H1 (cell line): ENCODE measurements at regions not wholly inside any gene's neighbourhood (a gene's known extent, or its start where the extent isn't known, plus 50 kb on each side); places are given as distances from the start of the nearest gene placed in this dataset.

ENCODE experiments used
- CTCF ChIA-PET: fragments of 300-600 bp; sonication (Branson Sonifier 250); formaldehyde crosslinking; loops from one replicate; lab custom pipeline; 2021; ENCODE audit not compliant: partially characterized antibody; lab: Charles Lee
- POLR2A ChIA-PET: fragments of 300-600 bp; sonication (Branson Sonifier 250); formaldehyde crosslinking; loops from one replicate; lab custom pipeline; 2021; ENCODE audit warnings: inconsistent platforms; ENCODE audit not compliant: partially characterized antibody; lab: Charles Lee
- DNase-seq, 2 experiments: peaks; one replicate each; pipeline versions ENCODE4 v3.0.0 to v3.0.0-alpha.2; 2010 to 2022; ENCODE audit warnings: low spot score in 2 of 2, low read depth in 1 of 2, mixed read lengths in 1 of 2
- FAIRE-seq: peaks from 2 replicates; lab custom pipeline; 2011; peaks lifted over from hg19 to GRCh38; lab: Jason Lieb, UNC
- H2AFZ ChIP-seq: 2 replicates; pipeline ENCODE4 v1.8.1; 2012; ENCODE audit warnings: low read length, inconsistent platforms
- H2AK5ac ChIP-seq: 2 replicates; pipeline ENCODE4 v1.6.1; 2013; ENCODE audit warnings: low read depth, low read length
- H2BK120ac ChIP-seq: replicated peaks from 2 replicates; pipeline ENCODE3; 2013; ENCODE audit warnings: low read depth, low read length, inconsistent platforms
- H2BK12ac ChIP-seq: 2 replicates; pipeline ENCODE4 v1.6.1; 2013; ENCODE audit warnings: low read depth, low read length
- H2BK15ac ChIP-seq: 2 replicates; pipeline ENCODE4 v1.6.1; 2013; ENCODE audit warnings: low read length
- H2BK20ac ChIP-seq: 2 replicates; pipeline ENCODE4 v1.6.1; 2013; ENCODE audit warnings: low read length
- H2BK5ac ChIP-seq: 2 replicates; pipeline ENCODE4 v1.6.1; 2013; ENCODE audit warnings: low read depth, low read length
- H3K14ac ChIP-seq: 2 replicates; pipeline ENCODE4 v1.6.1; 2013; ENCODE audit warnings: inconsistent platforms; ENCODE audit not compliant: insufficient read length
- H3K18ac ChIP-seq: 2 replicates; pipeline ENCODE4 v1.6.1; 2013; ENCODE audit warnings: low read length; ENCODE audit errors: extremely low read depth
- H3K23ac ChIP-seq: 2 replicates; pipeline ENCODE4 v1.6.1; 2013; ENCODE audit warnings: inconsistent platforms; ENCODE audit not compliant: insufficient read length
- H3K23me2 ChIP-seq: 2 replicates; pipeline ENCODE4 v1.6.1; 2013; ENCODE audit warnings: low read depth, low read length
- H3K27ac ChIP-seq: 2 replicates; pipeline ENCODE4 v1.6.1; 2011; ENCODE audit warnings: low read depth, low read length, inconsistent platforms
- H3K27me3 ChIP-seq, 4 experiments: replicated peaks in 1 of 4; 1 replicate in 1 of 4; 2 replicates in 3 of 4; pipeline versions ENCODE4 v1.6.1 to v1.8.1; 2011 to 2013; ENCODE audit warnings: low read length in 3 of 4, mild to moderate bottlenecking in 3 of 4, inconsistent platforms in 2 of 4, mixed read lengths in 2 of 4, moderate library complexity in 1 of 4; ENCODE audit not compliant: control insufficient read depth in 3 of 4, insufficient read depth in 3 of 4; ENCODE audit errors: extremely low read depth in 1 of 4
- H3K36me3 ChIP-seq, 4 experiments: 2 replicates each; pipeline versions ENCODE4 v1.6.1 to v1.8.1; 2011 to 2013; ENCODE audit warnings: mild to moderate bottlenecking in 4 of 4, low read length in 3 of 4, moderate library complexity in 2 of 4, control low read depth in 1 of 4, inconsistent platforms in 1 of 4; ENCODE audit not compliant: insufficient read depth in 4 of 4, control insufficient read depth in 2 of 4
- H3K4ac ChIP-seq: replicated peaks from 2 replicates; pipeline ENCODE3; 2013; ENCODE audit warnings: low read length, low read depth, mixed read lengths, inconsistent platforms; ENCODE audit not compliant: insufficient read length
- H3K4me1 ChIP-seq, 4 experiments: replicated peaks in 1 of 4; 1 replicate in 1 of 4; 2 replicates in 3 of 4; pipeline versions ENCODE4 v1.6.1 to v1.8.1; 2011 to 2013; ENCODE audit warnings: low read length in 3 of 4, inconsistent platforms in 2 of 4, mixed read lengths in 1 of 4; ENCODE audit not compliant: insufficient read depth in 4 of 4, control insufficient read depth in 3 of 4
- H3K4me2 ChIP-seq, 2 experiments: 2 replicates each; pipeline versions ENCODE4 v1.6.1 to v1.8.1; 2011 to 2013; ENCODE audit warnings: low read depth in 2 of 2, low read length in 2 of 2, control low read depth in 1 of 2, inconsistent platforms in 1 of 2, mild to moderate bottlenecking in 1 of 2; ENCODE audit not compliant: insufficient read depth in 1 of 2
- H3K4me3 ChIP-seq, 4 experiments: fragments of 200-600, 300-600 bp in 1 of 4; sonication (generic), shearing (Covaris generic), sonication (Bioruptor Twin) in 1 of 4; 2 replicates each; pipeline versions ENCODE4 v1.5.1 to v1.8.1; 2011 to 2016; ENCODE audit warnings: low read length in 4 of 4, low read depth in 3 of 4, control low read depth in 2 of 4, inconsistent platforms in 2 of 4, mild to moderate bottlenecking in 2 of 4, mixed read lengths in 1 of 4, moderate library complexity in 1 of 4; ENCODE audit not compliant: insufficient read depth in 2 of 4; ENCODE audit errors: extremely low read depth in 1 of 4
- H3K56ac ChIP-seq: replicated peaks from 2 replicates; pipeline ENCODE3; 2013; ENCODE audit warnings: low read depth, mild to moderate bottlenecking, mixed read lengths, low read length, inconsistent platforms; ENCODE audit not compliant: insufficient read length
- H3K79me1 ChIP-seq: 2 replicates; pipeline ENCODE4 v1.6.1; 2013; ENCODE audit warnings: low read depth, low read length, control low read depth
- H3K79me2 ChIP-seq, 2 experiments: 2 replicates each; pipeline versions ENCODE4 v1.6.1 to v1.8.1; 2012 to 2013; ENCODE audit warnings: low read length in 2 of 2, mild to moderate bottlenecking in 2 of 2, inconsistent platforms in 1 of 2; ENCODE audit not compliant: insufficient read depth in 2 of 2, control insufficient read depth in 1 of 2
- H3K9ac ChIP-seq, 4 experiments: replicated peaks in 1 of 4; 1 replicate in 1 of 4; 2 replicates in 3 of 4; pipeline versions ENCODE4 v1.6.1 to v1.8.1; 2011 to 2013; ENCODE audit warnings: low read depth in 3 of 4, low read length in 3 of 4, control low read depth in 2 of 4, mild to moderate bottlenecking in 2 of 4, moderate library complexity in 2 of 4, inconsistent platforms in 1 of 4; ENCODE audit errors: extremely low read depth in 1 of 4
- H3K9me3 ChIP-seq, 2 experiments: 2 replicates each; pipeline versions ENCODE4 v1.6.1 to v1.8.1; 2012 to 2013; ENCODE audit warnings: mild to moderate bottlenecking in 2 of 2, moderate library complexity in 2 of 2, control low read depth in 1 of 2, inconsistent platforms in 1 of 2, low read depth in 1 of 2, low read length in 1 of 2, mixed read lengths in 1 of 2; ENCODE audit not compliant: insufficient read depth in 2 of 2
- H4K20me1 ChIP-seq, 2 experiments: replicated peaks in 1 of 2; 2 replicates each; pipeline versions ENCODE3 to v1.8.1; 2011 to 2013; ENCODE audit warnings: inconsistent platforms in 2 of 2, low read length in 2 of 2, mild to moderate bottlenecking in 1 of 2; ENCODE audit not compliant: insufficient read depth in 2 of 2, control insufficient read depth in 1 of 2
- H4K5ac ChIP-seq: 2 replicates; pipeline ENCODE4 v1.6.1; 2013; ENCODE audit warnings: low read length, low read depth, mixed read lengths, inconsistent platforms; ENCODE audit not compliant: insufficient read length
- H4K8ac ChIP-seq: 2 replicates; pipeline ENCODE4 v1.8.0; 2013; ENCODE audit warnings: mild to moderate bottlenecking, moderate library complexity, low read length, inconsistent platforms; ENCODE audit not compliant: insufficient read depth; ENCODE audit errors: extremely low read depth
- H4K91ac ChIP-seq: replicated peaks from 2 replicates; pipeline ENCODE3; 2013; ENCODE audit warnings: low read length, mixed read lengths, inconsistent platforms; ENCODE audit not compliant: insufficient read length
- BACH1 ChIP-seq: IDR thresholded peaks from 2 replicates; pipeline ENCODE4 v1.6.1; 2012; ENCODE audit warnings: low read length, improper control_type of control experiment
- BCL11A ChIP-seq, 2 experiments: IDR thresholded peaks; one replicate each; pipeline ENCODE4 v1.6.1; 2011; ENCODE audit warnings: low read depth in 2 of 2, low read length in 2 of 2, mild to moderate bottlenecking in 2 of 2
- CBX8 ChIP-seq: fragments of 300-800, 300-1000 bp; sonication (generic); IDR thresholded peaks from 2 replicates; pipeline ENCODE4 v1.7.1; 2016; ENCODE audit warnings: low read depth, low read length, borderline replicate concordance
- CREB1 ChIP-seq: IDR thresholded peaks from 2 replicates; pipeline ENCODE4 v1.6.1; 2012; ENCODE audit warnings: inconsistent platforms
- CTBP2 ChIP-seq: IDR thresholded peaks from 2 replicates; pipeline ENCODE4 v1.7.0; 2011; ENCODE audit warnings: borderline replicate concordance, mild to moderate bottlenecking, moderate library complexity, mixed read lengths, low read length; ENCODE audit not compliant: insufficient read depth, insufficient read length
- EP300 ChIP-seq, 2 experiments: IDR thresholded peaks; 1 replicate in 1 of 2; 2 replicates in 1 of 2; pipeline ENCODE4 v1.6.1; 2011 to 2012; ENCODE audit warnings: low read depth in 2 of 2, low read length in 2 of 2, mild to moderate bottlenecking in 2 of 2, borderline replicate concordance in 1 of 2, inconsistent platforms in 1 of 2, moderate library complexity in 1 of 2
- GABPA ChIP-seq: IDR thresholded peaks from 2 replicates; pipeline ENCODE4 v1.6.1; 2011; ENCODE audit warnings: mild to moderate bottlenecking, low read length, moderate library complexity, borderline replicate concordance; ENCODE audit not compliant: insufficient read depth
- HDAC6 ChIP-seq: IDR thresholded peaks from one replicate; pipeline ENCODE4 v1.7.1; 2012; ENCODE audit warnings: low read depth, mild to moderate bottlenecking, inconsistent platforms, low read length, moderate library complexity
- KDM1A ChIP-seq: fragments of 200-600, 300-600 bp; sonication (generic); IDR thresholded peaks from 2 replicates; pipeline ENCODE4 v1.7.1; 2016; ENCODE audit warnings: mild to moderate bottlenecking, low read length, borderline replicate concordance
- KDM4A ChIP-seq: IDR thresholded peaks from one replicate; pipeline ENCODE4 v1.7.1; 2012; ENCODE audit warnings: low read depth, mild to moderate bottlenecking, moderate library complexity, low read length, inconsistent platforms; ENCODE audit not compliant: severe bottlenecking
- KDM5A ChIP-seq: fragments of 200-600 bp; IDR thresholded peaks from 2 replicates; pipeline ENCODE4 v1.7.1; 2012; ENCODE audit warnings: mild to moderate bottlenecking, low read length, inconsistent platforms, mixed read lengths
- RNF2 ChIP-seq: fragments of 200-900, 300-1000 bp; sonication (generic); IDR thresholded peaks from 2 replicates; pipeline ENCODE4 v1.7.1; 2016; ENCODE audit warnings: borderline replicate concordance, low read depth, mild to moderate bottlenecking, antibody characterized with exemption, low read length; ENCODE audit not compliant: poor library complexity, severe bottlenecking; ENCODE audit errors: missing control alignments
- SIN3A ChIP-seq, 2 experiments: IDR thresholded peaks in 1 of 2; conservative IDR thresholded peaks in 1 of 2; 2 replicates each; pipeline ENCODE4 v1.6.1; 2011 to 2012; ENCODE audit warnings: low read length in 2 of 2, improper control_type of control experiment in 1 of 2, low read depth in 1 of 2, mild to moderate bottlenecking in 1 of 2
- SP2 ChIP-seq: IDR thresholded peaks from 2 replicates; pipeline ENCODE4 v1.6.1; 2012; ENCODE audit warnings: mild to moderate bottlenecking, low read length, inconsistent platforms
- WGBS, 2 experiments: shearing (Covaris generic) in 1 of 2; methylation state at CpG; one replicate each; pipeline versions ENCODE4 v1.1.6 to v1.1.7; 2013 to 2015; ENCODE audit warnings: low lambda C conversion rate in 2 of 2, mixed read lengths in 2 of 2, inconsistent platforms in 1 of 2, low coverage in 1 of 2, missing lambda C conversion rate in 1 of 2; ENCODE audit not compliant: insufficient replicate concordance in 2 of 2, insufficient coverage in 1 of 2, insufficient read length in 1 of 2; ENCODE audit errors: extremely low coverage in 1 of 2, missing lambda C conversion rate in 1 of 2; 5-methylcytosine and 5-hydroxymethylcytosine counted together

- Histone ChIP-seq H4K20me1 (no peaks in the 10 kb centered on the region), H3K9me3 (no peaks in the 10 kb centered on the region), H3K23ac (no peak overlapping the region), H4K5ac (no peak overlapping the region), H3K18ac (no peak overlapping the region), H3K27me3 (no peaks in the 10 kb centered on the region), H4K8ac (no peak overlapping the region), H3K79me1 (no peaks in the 10 kb centered on the region), H2BK120ac (no peak overlapping the region), H3K27ac (no peak overlapping the region), H3K4me1 (no peaks in the 10 kb centered on the region), H2AK5ac (no peak overlapping the region), H3K56ac (no peak overlapping the region), H3K4me2 (no peak overlapping the region), H2BK12ac (no peak overlapping the region), H3K23me2 (no peaks in the 10 kb centered on the region; the same call in 1 of the 2 replicates), H2BK20ac (no peak overlapping the region), H3K9ac (no peak overlapping the region), H3K4ac (no peak overlapping the region), H2BK5ac (no peak overlapping the region), H2AFZ (no peak overlapping the region), H3K36me3 (no peaks in the 10 kb centered on the region), H3K79me2 (no peaks in the 10 kb centered on the region), H2BK15ac (no peak overlapping the region), H4K91ac (no peak overlapping the region), H3K14ac (no peak overlapping the region), H3K4me3 (no peak overlapping the region)
- ChIA-PET POLR2A (no interaction called here), CTCF (no interaction called here)
- DNase-seq (no peak), FAIRE-seq (no peak)
- 87% methylated on average over 2 of the region's 2 CpGs; no CpG with 5 or more reads in 1 of the 2 experiments for WGBS, 2 experiments
- TF ChIP-seq HDAC6 (no peak), EP300 (IDR thresholded peaks at IDR 0.05; ENCODE audit: borderline replicate concordance in 1 of 2, low read depth in 2 of 2, low read length in 2 of 2) (no peak), KDM1A (no peak), KDM4A (no peak), CREB1 (no peak), BCL11A (IDR thresholded peaks at IDR 0.05; ENCODE audit: low read depth in 2 of 2, low read length in 2 of 2) (no peak), CBX8 (no peak), GABPA (no peak), SP2 (no peak), KDM5A (no peak), CTBP2 (no peak), BACH1 (no peak), SIN3A (conservative IDR thresholded peaks at IDR 0.05 in 1 of 2, IDR thresholded peaks at IDR 0.05 in 1 of 2; ENCODE audit: low read depth in 1 of 2, low read length in 2 of 2) (no peak), RNF2 (no peak)
These were observed 984.3 kb upstream of the TYRP1 start for GRCh38 chr9:11708899-11709298.
